Uterus (tissue), 2 donors: ENCODE measurements at regions not wholly inside any gene's neighbourhood (a gene's known extent, or its start where the extent isn't known, plus 50 kb on each side); places are given as distances from the start of the nearest gene placed in this dataset.

ENCODE experiments used
- CTCF ChIP-seq, 4 experiments: fragments of 200-600 bp in 2 of 4; fragments of 450-650 bp in 2 of 4; sonication (generic) in 2 of 4; IDR thresholded peaks; one replicate each; pipeline ENCODE4 v1.5.1; 2016 to 2019; ENCODE audit warnings: antibody characterized with exemption in 4 of 4, mild to moderate bottlenecking in 2 of 4, moderate library complexity in 1 of 4
- POLR2A ChIP-seq, 2 donors: fragments of 450-650 bp; IDR thresholded peaks; one replicate each; pipeline ENCODE4 v1.6.1; 2016; ENCODE audit warnings: antibody characterized with exemption in 2 of 2, mild to moderate bottlenecking in 1 of 2, moderate library complexity in 1 of 2

GRCh38 chr1:38736399-38736798 lies 123.2 kb downstream of the RRAGC start:
- no peak for TF ChIP-seq CTCF (IDR thresholded peaks at IDR 0.05)
- no peak for TF ChIP-seq POLR2A (IDR thresholded peaks at IDR 0.05)
